Skeletal muscle tissue (tissue), 3 donors: ENCODE measurements at regions not wholly inside any gene's neighbourhood (a gene's known extent, or its start where the extent isn't known, plus 50 kb on each side); places are given as distances from the start of the nearest gene placed in this dataset.

Source experiments
- H3K27ac ChIP-seq: one replicate; pipeline ENCODE4 v1.7.0; 2013; ENCODE audit warnings: mild to moderate bottlenecking, low read depth, low read length, inconsistent platforms
- H3K27me3 ChIP-seq, 3 donors: one replicate each; pipeline ENCODE4 v1.7.0; 2013; ENCODE audit warnings: low read length in 3 of 3; ENCODE audit not compliant: control insufficient read depth in 3 of 3, insufficient read depth in 3 of 3
- H3K36me3 ChIP-seq, 3 donors: one replicate each; pipeline ENCODE4 v1.7.0; 2013; ENCODE audit warnings: low read length in 3 of 3; ENCODE audit not compliant: control insufficient read depth in 3 of 3, insufficient read depth in 3 of 3
- H3K4me1 ChIP-seq, 3 donors: one replicate each; pipeline ENCODE4 v1.7.0; 2013; ENCODE audit warnings: low read length in 3 of 3, mild to moderate bottlenecking in 3 of 3; ENCODE audit not compliant: control insufficient read depth in 3 of 3, insufficient read depth in 3 of 3
- H3K4me3 ChIP-seq, 3 donors: one replicate each; pipeline ENCODE4 v1.7.0; 2013; ENCODE audit warnings: low read length in 3 of 3
- H3K9ac ChIP-seq, 3 donors: one replicate each; pipeline ENCODE4 v1.7.0; 2013; ENCODE audit warnings: low read length in 3 of 3, mild to moderate bottlenecking in 3 of 3, moderate library complexity in 2 of 3, low read depth in 1 of 3
- H3K9me3 ChIP-seq, 3 donors: one replicate each; pipeline ENCODE4 v1.7.0; 2013; ENCODE audit warnings: low read length in 3 of 3; ENCODE audit not compliant: control insufficient read depth in 3 of 3
- donor health status: Osteomylitis.

GRCh38 chr1:17946434-17946833 lies 161.2 kb upstream of the IGSF21 start:
- H3K9me3 ChIP-seq, result no peaks in the 10 kb centered on the region
- no peak overlapping the region for H3K9ac ChIP-seq
- H3K4me3 ChIP-seq, result no peak overlapping the region
- H3K27me3 ChIP-seq, result peaks cover 15 to 22% (median 15%) of the 10 kb centered on the region in 3 donors
- no peak overlapping the region for H3K27ac ChIP-seq
- no peaks in the 10 kb centered on the region for H3K4me1 ChIP-seq
- no peaks in the 10 kb centered on the region for H3K36me3 ChIP-seq

GRCh38 chr1:17948594-17948993 lies 159.0 kb upstream of the IGSF21 start:
- Histone ChIP-seq H3K36me3 (no peaks in the 10 kb centered on the region), H3K9ac (no peak overlapping the region), H3K27ac (no peak overlapping the region), H3K9me3 (no peaks in the 10 kb centered on the region), H3K4me3 (no peak overlapping the region), H3K4me1 (no peaks in the 10 kb centered on the region), H3K27me3 (peaks cover 31 to 38% (median 32%) of the 10 kb centered on the region in 3 donors)

- no peaks in the 10 kb centered on the region for H3K4me1 ChIP-seq
- H3K9me3 ChIP-seq, result no peaks in the 10 kb centered on the region
- H3K36me3 ChIP-seq, result no peaks in the 10 kb centered on the region
- H3K9ac ChIP-seq, result no peak overlapping the region
- H3K4me3 ChIP-seq, result no peak overlapping the region
- no peak overlapping the region for H3K27ac ChIP-seq
- peaks cover 33 to 39% (median 36%) of the 10 kb centered on the region in 3 donors for H3K27me3 ChIP-seq
Observed at GRCh38 chr1:17949511-17949910, 158.1 kb upstream of the IGSF21 start.

GRCh38 chr1:17950728-17951127 lies 156.9 kb upstream of the IGSF21 start:
- Histone ChIP-seq H3K9ac (no peak overlapping the region), H3K27me3 (peaks cover 39 to 42% (median 39%) of the 10 kb centered on the region in 3 donors), H3K4me1 (no peaks in the 10 kb centered on the region), H3K4me3 (no peak overlapping the region), H3K9me3 (no peaks in the 10 kb centered on the region), H3K27ac (no peak overlapping the region), H3K36me3 (no peaks in the 10 kb centered on the region)

GRCh38 chr1:17952506-17952905 lies 155.1 kb upstream of the IGSF21 start:
- peaks cover 41 to 50% (median 43%) of the 10 kb centered on the region in 3 donors for H3K27me3 ChIP-seq
- no peaks in the 10 kb centered on the region for H3K36me3 ChIP-seq
- no peak overlapping the region for H3K9ac ChIP-seq
- peaks cover 0 to 2% (median 0%) of the 10 kb centered on the region in 3 donors for H3K4me1 ChIP-seq
- H3K27ac ChIP-seq, result no peak overlapping the region
- H3K9me3 ChIP-seq, result no peaks in the 10 kb centered on the region
- H3K4me3 ChIP-seq, result no peak overlapping the region

DNA sequence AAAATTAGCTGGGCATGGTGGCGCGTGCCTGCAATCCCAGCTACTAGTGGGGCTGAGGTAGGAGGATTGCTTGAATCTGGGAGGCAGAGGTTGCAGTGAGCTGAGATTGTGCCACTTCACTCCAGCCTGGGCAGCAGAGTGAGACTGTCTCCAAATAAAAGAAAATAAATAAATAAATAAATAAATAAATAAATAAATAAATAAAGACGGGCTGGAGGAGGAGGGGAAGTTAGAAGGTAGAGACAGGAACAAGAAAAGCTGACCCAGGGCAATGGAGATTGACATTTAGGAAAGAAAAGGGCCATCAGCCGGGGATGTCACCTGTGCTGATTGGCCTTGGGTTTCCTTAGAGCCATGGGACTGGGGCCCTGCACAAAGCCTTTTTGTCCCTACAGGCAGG lies 153.7 kb upstream of the IGSF21 start:
- Histone ChIP-seq H3K27ac (no peak overlapping the region), H3K27me3 (peaks cover 40 to 47% (median 40%) of the 10 kb centered on the region in 3 donors), H3K9ac (no peak overlapping the region), H3K4me1 (peaks cover 0 to 4% (median 2%) of the 10 kb centered on the region in 3 donors), H3K9me3 (no peaks in the 10 kb centered on the region), H3K4me3 (no peak overlapping the region), H3K36me3 (no peaks in the 10 kb centered on the region)

- no peak overlapping the region for H3K4me3 ChIP-seq
- H3K27me3 ChIP-seq, result peaks cover 34 to 52% (median 43%) of the 10 kb centered on the region in 3 donors
- no peak overlapping the region for H3K9ac ChIP-seq
Observed at GRCh38 chr1:17955302-17956285, 152.0 kb upstream of the IGSF21 start.

DNA sequence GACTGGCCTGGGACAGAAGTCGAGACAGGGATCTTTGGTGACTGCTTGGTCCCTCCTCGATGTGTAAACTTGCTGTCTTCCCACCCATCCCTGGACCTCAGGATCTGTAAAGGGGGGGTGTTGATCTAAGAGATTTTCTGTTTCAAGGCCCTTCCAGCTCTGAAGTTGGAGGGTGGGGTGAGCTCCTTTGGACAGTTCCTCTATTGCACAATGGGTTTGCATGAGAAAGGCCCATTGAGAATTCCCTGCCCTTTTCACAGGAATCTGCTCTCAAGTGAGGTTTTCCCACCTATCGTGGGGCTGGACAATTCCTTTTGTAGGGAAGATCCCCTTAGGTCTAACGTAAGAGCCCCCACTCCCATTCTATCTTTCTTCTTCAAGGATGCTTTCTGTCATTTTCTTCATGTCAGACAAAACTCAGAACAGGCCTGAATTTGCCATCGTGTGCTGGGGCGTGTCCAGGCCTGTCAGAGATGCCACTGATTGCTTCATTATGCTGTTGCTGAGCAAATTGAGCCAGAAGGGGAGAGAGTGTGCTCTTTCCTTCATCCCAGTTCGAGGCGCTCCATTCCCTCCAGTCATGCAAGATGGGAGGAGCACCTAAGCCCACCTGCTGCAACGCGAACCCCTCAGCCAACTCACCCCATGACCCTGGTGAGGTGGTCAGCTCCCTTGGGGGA lies 149.9 kb upstream of the IGSF21 start:
- Histone ChIP-seq H3K27ac (no peak overlapping the region), H3K9me3 (no peaks in the 10 kb centered on the region), H3K27me3 (peaks cover 22 to 53% (median 24%) of the 10 kb centered on the region in 3 donors), H3K36me3 (no peaks in the 10 kb centered on the region), H3K9ac (no peak overlapping the region), H3K4me3 (no peak overlapping the region), H3K4me1 (peaks cover 0 to 4% (median 2%) of the 10 kb centered on the region in 3 donors)

More at GRCh38 chr1:17955302-17956285, 152.0 kb upstream of the IGSF21 start:
- Histone ChIP-seq H3K27ac (no peak overlapping the region), H3K4me1 (peaks cover 0 to 4% (median 2%) of the 10 kb centered on the region in 3 donors), H3K9me3 (no peaks in the 10 kb centered on the region), H3K36me3 (no peaks in the 10 kb centered on the region)

- H3K4me1 ChIP-seq, result peaks cover 0 to 4% (median 2%) of the 10 kb centered on the region in 3 donors
Observed at GRCh38 chr1:17958704-17959103, 148.9 kb upstream of the IGSF21 start.

GRCh38 chr1:17963513-17963912 lies 144.1 kb upstream of the IGSF21 start:
- no peaks in the 10 kb centered on the region for H3K4me1 ChIP-seq
- H3K27me3 ChIP-seq, result peaks cover 11 to 47% (median 23%) of the 10 kb centered on the region in 3 donors
- H3K27ac ChIP-seq, result no peak overlapping the region
- H3K9me3 ChIP-seq, result no peaks in the 10 kb centered on the region
- no peak overlapping the region for H3K9ac ChIP-seq
- H3K36me3 ChIP-seq, result no peaks in the 10 kb centered on the region
- H3K4me3 ChIP-seq, result no peak overlapping the region

More at GRCh38 chr1:17958704-17959103, 148.9 kb upstream of the IGSF21 start:
- Histone ChIP-seq H3K27ac (no peak overlapping the region), H3K9me3 (no peaks in the 10 kb centered on the region), H3K9ac (no peak overlapping the region), H3K36me3 (no peaks in the 10 kb centered on the region), H3K27me3 (peaks cover 20 to 46% (median 22%) of the 10 kb centered on the region in 3 donors), H3K4me3 (no peak overlapping the region)
